ENCODE measurements at regions not wholly inside any gene's neighbourhood (a gene's known extent, or its start where the extent isn't known, plus 50 kb on each side); places are given as distances from the start of the nearest gene placed in this dataset.

- DNase-seq (ENCODE audit: low read depth): no peak
- no peak overlapping the region for H3K4me3 ChIP-seq (ENCODE audit: low read depth, low read length)
- TF ChIP-seq CTCF (IDR thresholded peaks at IDR 0.05; ENCODE audit: low read depth, low read length, missing control alignments): no peak
- in situ Hi-C loops (cut with HindIII; ENCODE audit: low sequenced_read_pairs): no loop called here
Measured at GRCh38 chr15:58309963-58310928, 121.5 kb upstream of the LIPC start.

DNA sequence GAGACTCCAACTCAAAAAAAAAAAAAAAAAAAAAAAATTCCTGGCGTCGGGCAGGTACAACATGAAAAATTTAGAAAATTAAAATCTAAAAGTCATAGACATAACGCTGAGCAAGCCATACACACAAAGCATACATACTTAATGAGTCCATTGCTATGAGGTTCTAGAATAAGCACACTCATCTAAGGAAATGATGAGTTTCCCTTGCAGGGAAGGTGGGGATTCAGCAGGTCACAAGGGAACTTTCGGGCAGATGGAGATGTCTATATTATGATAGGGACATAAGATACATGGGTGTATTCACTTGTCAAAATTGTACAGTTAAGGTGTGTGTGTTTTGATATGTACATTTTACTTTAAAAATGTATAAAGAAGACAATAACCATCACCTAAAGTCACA, 120.2 kb upstream of the LIPC start:
- no peak for DNase-seq (ENCODE audit: low read depth)
- no peak overlapping the region for H3K4me3 ChIP-seq (ENCODE audit: low read depth, low read length)
- in situ Hi-C loops (cut with HindIII; ENCODE audit: low sequenced_read_pairs): no loop called here
- TF ChIP-seq CTCF (IDR thresholded peaks at IDR 0.05; ENCODE audit: low read depth, low read length, missing control alignments): no peak

DNA sequence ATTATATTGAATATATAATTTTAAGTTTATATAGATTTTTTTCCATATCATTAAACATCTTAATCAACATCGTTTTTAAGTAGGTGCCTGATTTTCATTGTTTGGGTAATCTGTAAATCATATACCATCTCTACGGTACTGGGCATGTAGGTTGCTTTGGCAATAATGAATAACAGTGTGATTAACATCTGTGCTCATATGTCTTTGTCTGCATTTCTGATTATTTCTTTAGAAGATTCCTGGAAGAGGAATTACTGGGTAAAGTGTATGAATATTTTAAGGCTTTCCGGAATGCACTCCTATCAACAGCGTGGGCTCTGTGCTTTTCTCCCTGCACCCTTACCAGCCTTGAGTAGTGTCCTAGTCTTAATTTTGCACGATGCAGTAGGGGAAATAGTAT, 119.8 kb upstream of the LIPC start:
- in situ Hi-C loops (cut with HindIII; ENCODE audit: low sequenced_read_pairs): no loop called here
- no peak for TF ChIP-seq CTCF (IDR thresholded peaks at IDR 0.05; ENCODE audit: low read depth, low read length, missing control alignments)
- no peak overlapping the region for H3K4me3 ChIP-seq (ENCODE audit: low read depth, low read length)
- DNase-seq (ENCODE audit: low read depth): no peak

GRCh38 chr15:58313304-58313703, 118.5 kb upstream of the LIPC start:
- no peak overlapping the region for H3K4me3 ChIP-seq (ENCODE audit: low read depth, low read length)
- in situ Hi-C loops (cut with HindIII; ENCODE audit: low sequenced_read_pairs): no loop called here
- TF ChIP-seq CTCF (IDR thresholded peaks at IDR 0.05; ENCODE audit: low read depth, low read length, missing control alignments): no peak
- no peak for DNase-seq (ENCODE audit: low read depth)

DNA sequence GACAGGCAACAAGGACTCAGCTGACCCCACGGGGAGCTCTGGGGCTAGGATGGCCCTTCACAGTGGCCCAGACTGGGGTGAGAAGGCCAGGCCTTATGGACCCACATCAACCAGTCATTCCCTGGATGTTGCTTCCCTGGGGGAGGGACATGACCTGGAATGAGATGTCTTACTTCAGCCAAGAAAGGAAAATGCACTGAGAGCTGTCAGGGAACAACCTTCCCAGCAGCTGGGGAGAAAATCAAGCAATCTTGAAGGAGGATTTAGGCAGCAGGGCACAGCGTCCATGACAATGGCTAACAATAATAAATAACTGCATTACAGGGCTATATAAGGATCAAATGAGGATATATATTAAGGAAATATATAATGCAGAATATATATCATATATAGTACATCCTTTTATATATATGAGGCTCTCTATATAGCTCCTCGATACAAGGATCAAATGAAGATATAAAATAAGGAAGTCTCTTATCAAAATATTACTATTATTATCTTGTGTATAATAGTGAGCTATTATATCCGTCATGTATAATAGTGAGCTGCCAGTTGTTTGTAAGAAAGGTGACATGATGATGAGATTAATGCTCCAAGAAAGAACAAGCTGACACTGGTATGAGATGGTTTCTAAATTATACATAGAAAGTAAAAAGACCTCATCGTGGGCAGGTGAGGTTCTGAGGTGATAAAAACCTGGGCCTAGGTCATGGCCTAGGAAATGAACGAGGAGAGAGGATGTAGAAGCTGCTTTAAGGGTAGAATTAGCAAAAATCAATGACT, 117.8 kb upstream of the LIPC start:
- no peak for TF ChIP-seq CTCF (IDR thresholded peaks at IDR 0.05; ENCODE audit: low read depth, low read length, missing control alignments)
- in situ Hi-C loops (cut with HindIII; ENCODE audit: low sequenced_read_pairs): no loop called here
- H3K4me3 ChIP-seq (ENCODE audit: low read depth, low read length): no peak overlapping the region
- no peak for DNase-seq (ENCODE audit: low read depth)

DNA sequence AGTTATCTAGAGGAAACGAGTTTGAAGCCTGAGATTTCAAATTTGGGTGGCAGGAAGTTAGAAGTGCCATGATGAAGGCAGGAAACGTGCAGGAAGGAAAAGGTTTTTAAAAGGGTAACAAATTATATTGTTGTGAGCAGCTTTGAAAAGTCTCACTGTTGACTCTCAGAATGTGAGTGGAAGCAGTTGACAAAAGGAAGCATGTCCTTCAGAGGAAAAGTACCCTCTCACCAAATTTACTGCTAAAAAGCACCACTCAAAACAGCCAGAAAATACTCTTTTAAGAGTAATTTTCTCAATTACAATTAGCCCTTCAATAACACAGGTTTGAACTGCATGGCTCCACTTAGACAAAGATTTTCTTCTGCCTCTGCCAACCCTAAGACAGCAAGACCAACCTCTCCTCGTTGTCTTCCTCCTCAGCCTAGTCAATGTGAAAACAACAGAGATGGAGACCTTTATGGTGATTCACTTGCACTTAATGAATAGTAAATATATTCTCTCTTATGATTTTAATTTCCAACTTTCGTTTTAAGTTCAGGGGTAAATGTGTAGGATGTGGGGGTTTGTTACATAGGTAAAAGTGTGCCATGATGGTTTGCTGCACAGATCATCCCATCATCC, 117.1 kb upstream of the LIPC start:
- no peak overlapping the region for H3K4me3 ChIP-seq (ENCODE audit: low read depth, low read length)
- no peak for TF ChIP-seq CTCF (IDR thresholded peaks at IDR 0.05; ENCODE audit: low read depth, low read length, missing control alignments)
- in situ Hi-C loops (cut with HindIII; ENCODE audit: low sequenced_read_pairs): no loop called here
- DNase-seq (ENCODE audit: low read depth): no peak
